Fibroblast of villous mesenchyme (primary cell): ENCODE measurements at regions not wholly inside any gene's neighbourhood (a gene's known extent, or its start where the extent isn't known, plus 50 kb on each side); places are given as distances from the start of the nearest gene placed in this dataset.

ENCODE experiments used
- DNase-seq: peaks from one replicate; pipeline ENCODE4 v3.0.0-alpha.2; 2010; ENCODE audit warnings: low read depth
- H3K4me3 ChIP-seq: 2 replicates; pipeline ENCODE4 v1.5.1; 2011; ENCODE audit warnings: low read depth, mild to moderate bottlenecking, low read length
- TF ChIP-seq, protein P1 (sequence below): IDR thresholded peaks from 2 replicates; pipeline ENCODE4 v1.5.1; 2012; ENCODE audit warnings: low read depth, mild to moderate bottlenecking, low read length; ENCODE audit not compliant: insufficient read depth

DNA sequence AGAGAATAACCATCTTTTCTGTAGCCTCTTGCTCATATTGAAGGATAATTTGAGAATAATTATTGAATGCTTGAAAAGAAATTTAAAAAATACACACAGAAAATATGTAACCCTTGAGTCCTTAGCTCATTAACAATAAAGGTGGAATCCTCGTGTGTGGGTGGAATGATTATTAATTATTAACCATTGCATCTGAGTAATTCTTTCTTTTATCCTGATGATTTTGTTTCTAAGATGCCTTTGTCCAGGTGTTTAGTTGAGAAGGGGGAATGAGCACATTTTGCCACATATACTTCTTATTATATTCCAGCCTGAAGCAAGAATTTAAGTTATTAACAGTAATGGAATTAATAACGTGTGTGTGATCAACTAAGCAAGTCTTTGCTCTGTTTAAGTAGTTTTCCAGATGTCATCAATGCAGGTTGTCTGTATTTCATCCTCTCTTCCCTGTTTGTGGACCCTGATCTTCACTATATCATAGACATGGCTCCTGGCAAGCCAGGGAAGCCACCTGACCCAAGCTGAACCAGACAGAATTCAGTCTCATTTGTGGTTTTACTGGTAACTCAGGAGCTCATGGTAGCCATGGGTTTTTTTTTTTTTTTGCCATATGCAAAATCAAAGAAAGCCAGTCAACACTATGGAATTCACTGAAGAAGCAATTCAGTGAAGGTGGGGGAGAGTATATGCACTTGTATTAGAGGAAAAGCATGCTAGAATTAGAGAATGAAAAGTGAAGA is 144.3 kb downstream of the KIF20B start:
- TF ChIP-seq, protein P1, sequence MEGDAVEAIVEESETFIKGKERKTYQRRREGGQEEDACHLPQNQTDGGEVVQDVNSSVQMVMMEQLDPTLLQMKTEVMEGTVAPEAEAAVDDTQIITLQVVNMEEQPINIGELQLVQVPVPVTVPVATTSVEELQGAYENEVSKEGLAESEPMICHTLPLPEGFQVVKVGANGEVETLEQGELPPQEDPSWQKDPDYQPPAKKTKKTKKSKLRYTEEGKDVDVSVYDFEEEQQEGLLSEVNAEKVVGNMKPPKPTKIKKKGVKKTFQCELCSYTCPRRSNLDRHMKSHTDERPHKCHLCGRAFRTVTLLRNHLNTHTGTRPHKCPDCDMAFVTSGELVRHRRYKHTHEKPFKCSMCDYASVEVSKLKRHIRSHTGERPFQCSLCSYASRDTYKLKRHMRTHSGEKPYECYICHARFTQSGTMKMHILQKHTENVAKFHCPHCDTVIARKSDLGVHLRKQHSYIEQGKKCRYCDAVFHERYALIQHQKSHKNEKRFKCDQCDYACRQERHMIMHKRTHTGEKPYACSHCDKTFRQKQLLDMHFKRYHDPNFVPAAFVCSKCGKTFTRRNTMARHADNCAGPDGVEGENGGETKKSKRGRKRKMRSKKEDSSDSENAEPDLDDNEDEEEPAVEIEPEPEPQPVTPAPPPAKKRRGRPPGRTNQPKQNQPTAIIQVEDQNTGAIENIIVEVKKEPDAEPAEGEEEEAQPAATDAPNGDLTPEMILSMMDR = no peak

DNA sequence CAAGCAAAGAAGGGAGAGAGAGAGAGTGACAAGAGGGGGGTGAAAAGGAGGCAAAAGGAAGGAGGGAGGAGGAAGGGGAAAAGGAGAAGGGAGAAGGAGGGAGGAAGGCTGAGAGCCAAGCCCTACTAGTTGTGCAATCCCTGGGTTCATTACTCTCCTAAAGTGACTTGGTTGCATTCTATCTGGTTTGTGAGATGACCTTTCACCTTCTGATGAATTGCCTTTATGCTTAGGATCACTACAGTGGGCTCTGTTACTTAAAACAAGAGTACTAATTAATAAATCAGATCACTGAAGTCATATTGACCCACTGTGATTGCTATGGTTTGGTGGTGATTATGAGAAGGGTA is 144.9 kb downstream of the KIF20B start:
- no peak overlapping the region for H3K4me3 ChIP-seq
- no peak for DNase-seq
- TF ChIP-seq, protein P1 = no peak

More for the DNA sequence above, 144.3 kb downstream of the KIF20B start:
- H3K4me3 ChIP-seq = no peak overlapping the region
- peak; percentile 22 for DNase-seq

DNA sequence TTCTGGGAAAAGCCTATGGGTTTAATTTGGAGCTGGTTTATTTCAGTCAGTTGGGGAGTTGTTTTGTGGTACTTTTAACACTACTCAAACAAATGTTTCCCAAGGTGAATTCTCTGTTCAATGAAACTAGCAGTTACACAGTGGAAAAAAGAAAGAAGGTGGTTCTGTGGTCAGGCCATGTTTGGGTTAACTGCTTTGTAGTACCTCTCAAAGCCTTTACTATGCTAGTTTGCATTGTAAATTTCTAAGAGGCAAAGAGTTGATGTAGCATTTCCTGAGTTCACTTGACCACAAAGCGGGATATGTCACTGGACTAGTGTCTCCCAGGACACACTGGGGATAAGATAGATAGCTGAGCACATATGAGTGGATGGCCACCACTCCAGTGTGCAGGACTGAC is 145.4 kb downstream of the KIF20B start:
- DNase-seq = no peak
- TF ChIP-seq, protein P1 = no peak
- no peak overlapping the region for H3K4me3 ChIP-seq

DNA sequence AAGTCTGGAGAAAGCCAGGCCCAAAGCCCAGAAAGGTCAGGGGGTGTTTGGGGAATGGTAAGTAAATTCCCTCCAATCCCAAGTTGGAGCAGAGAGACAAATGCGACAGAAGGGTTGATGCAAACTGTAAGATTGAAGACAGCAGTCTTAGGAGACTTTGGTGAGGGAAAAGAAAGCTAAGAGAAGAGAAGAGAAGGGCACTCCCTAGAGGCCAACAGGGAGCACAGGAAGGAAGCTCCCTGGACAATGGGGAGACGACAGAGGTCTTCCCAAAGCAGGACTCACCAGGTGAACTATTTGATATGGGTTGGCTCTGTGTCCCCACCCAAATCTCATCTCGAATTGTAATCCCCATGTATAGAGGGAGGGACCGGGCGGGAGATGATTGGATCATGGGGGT is 151.5 kb downstream of the KIF20B start:
- DNase-seq = no peak
- TF ChIP-seq, protein P1 = no peak
- H3K4me3 ChIP-seq = no peak overlapping the region

DNA sequence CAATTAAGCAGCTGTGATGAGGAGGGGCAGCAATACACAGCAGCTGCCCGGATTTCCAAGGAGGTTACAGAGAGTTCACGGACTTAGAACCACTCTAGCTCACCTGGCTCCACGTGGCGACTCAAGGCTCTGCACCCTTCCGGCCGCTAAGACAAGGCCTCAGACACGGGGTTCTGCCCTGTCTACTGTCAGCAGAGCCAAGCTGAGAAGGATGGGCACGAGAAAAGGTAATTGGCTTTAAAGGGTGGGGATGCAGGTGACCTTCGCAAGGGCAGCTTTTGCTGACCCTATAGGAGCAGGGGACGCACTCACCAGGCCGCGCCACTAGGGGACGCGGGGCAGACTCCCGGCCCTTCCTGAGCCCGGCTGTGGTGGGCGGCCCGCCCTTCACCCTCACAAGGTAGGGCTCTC is 152.4 kb downstream of the KIF20B start:
- no peak overlapping the region for H3K4me3 ChIP-seq
- TF ChIP-seq, protein P1 = peak; percentile 3
- DNase-seq = no peak

DNA sequence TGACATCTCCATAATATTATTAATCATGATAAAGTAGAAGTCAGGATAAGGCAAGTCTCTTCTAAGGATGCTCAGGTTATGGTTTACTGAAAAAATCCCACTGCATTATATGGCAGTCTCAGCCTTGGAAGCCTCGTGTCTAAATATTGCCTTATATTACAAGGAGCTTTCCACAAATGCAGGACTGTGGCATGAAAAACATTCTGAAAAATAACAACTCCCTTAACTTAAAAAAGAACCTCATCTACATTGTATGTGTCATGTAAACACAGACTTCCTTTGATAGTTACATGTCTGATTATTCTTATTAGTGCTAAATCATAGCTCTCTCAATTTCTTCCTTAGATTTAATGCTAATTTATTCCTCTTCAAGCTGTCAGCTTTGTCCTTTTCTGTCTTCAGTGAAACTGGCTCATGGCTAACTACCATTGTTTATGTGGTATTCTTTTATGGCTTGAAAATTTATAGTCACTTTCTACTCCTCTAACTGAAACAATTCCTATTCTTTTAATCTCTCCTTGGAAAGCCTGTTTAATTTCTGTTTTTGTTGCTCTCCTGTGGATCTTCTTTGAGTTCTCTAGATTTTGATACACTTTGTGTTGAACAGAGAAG is 156.1 kb downstream of the KIF20B start:
- peak; percentile 27 for DNase-seq
- TF ChIP-seq, protein P1 = no peak
- no peak overlapping the region for H3K4me3 ChIP-seq
